Stomach (tissue), 8 donors: ENCODE measurements at regions not wholly inside any gene's neighbourhood (a gene's known extent, or its start where the extent isn't known, plus 50 kb on each side); places are given as distances from the start of the nearest gene placed in this dataset.

Experiments used
- DNase-seq, 2 donors: peaks; one replicate each; pipeline versions ENCODE4 v3.0.0 to v3.0.0-alpha.2; 2013 to 2019
- H3K27ac ChIP-seq, 5 donors: fragments of 200-600 bp in 4 of 5; sonication (generic) in 4 of 5; one replicate each; pipeline ENCODE4 v1.5.1; 2013 to 2019; ENCODE audit warnings: mild to moderate bottlenecking in 1 of 5, moderate library complexity in 1 of 5
- H3K27me3 ChIP-seq, 3 donors: fragments of 200-600 bp; sonication (generic); one replicate each; pipeline ENCODE4 v1.5.1; 2017 to 2019; ENCODE audit warnings: mixed run types in 1 of 3
- H3K36me3 ChIP-seq, 4 donors: fragments of 200-600 bp; sonication (generic); 1 replicate in 3 of 4; 2 replicates in 1 of 4; pipeline ENCODE4 v1.5.1; 2016 to 2019
- H3K4me1 ChIP-seq, 4 donors: fragments of 200-600 bp; sonication (generic); one replicate each; pipeline ENCODE4 v1.5.1; 2016 to 2019
- H3K4me3 ChIP-seq, 4 donors: fragments of 200-600 bp; sonication (generic) in 3 of 4; one replicate each; pipeline ENCODE4 v1.5.1; 2016 to 2019; ENCODE audit warnings: mild to moderate bottlenecking in 1 of 4
- H3K9me3 ChIP-seq, 4 donors: fragments of 200-600 bp; sonication (generic); one replicate each; pipeline ENCODE4 v1.5.1; 2016 to 2019
- EP300 ChIP-seq: sonication (generic); formaldehyde crosslinking; IDR thresholded peaks from one replicate; pipeline ENCODE4 v1.6.1; 2017; ENCODE audit warnings: antibody characterized with exemption
- POLR2A ChIP-seq, 4 donors: fragments of 450-650 bp; IDR thresholded peaks; one replicate each; pipeline ENCODE4 v1.6.1; 2016; ENCODE audit warnings: antibody characterized with exemption in 4 of 4, control low read depth in 2 of 4, mild to moderate bottlenecking in 1 of 4, moderate library complexity in 1 of 4
- POLR2AphosphoS5 ChIP-seq, 3 donors: sonication (generic); formaldehyde crosslinking; IDR thresholded peaks; one replicate each; pipeline ENCODE4 v1.6.1; 2016; ENCODE audit warnings: antibody characterized with exemption in 3 of 3
- WGBS, 5 donors: extraction: QIAGEN DNeasy Blood & Tissue Kit in 3 of 5; methylation state at CpG; one replicate each; pipeline versions ENCODE4 v1.1.5 to v1.1.7; 2013 to 2018; 5-methylcytosine and 5-hydroxymethylcytosine counted together
- intact Hi-C: fragments of 100-400 bp; cut with DNase I; formaldehyde crosslinking; loops from one replicate; pipeline ENCODE4 v1.15.1; 2023; ENCODE audit warnings: low total_unique reads
- TF ChIP-seq, protein P1 (sequence below), 7 experiments: fragments of 450-650 bp in 4 of 7; fragments of 200-600 bp in 3 of 7; sonication (generic) in 3 of 7; IDR thresholded peaks; one replicate each; pipeline ENCODE4 v1.5.1; 2016 to 2019; ENCODE audit warnings: antibody characterized with exemption in 7 of 7, control low read depth in 2 of 7, mild to moderate bottlenecking in 1 of 7
- donor health status: healthy with polysubstance abuse.
- donor health status: Bipolar disorder and iron deficiency.
- donor health status: healthy.

DNA sequence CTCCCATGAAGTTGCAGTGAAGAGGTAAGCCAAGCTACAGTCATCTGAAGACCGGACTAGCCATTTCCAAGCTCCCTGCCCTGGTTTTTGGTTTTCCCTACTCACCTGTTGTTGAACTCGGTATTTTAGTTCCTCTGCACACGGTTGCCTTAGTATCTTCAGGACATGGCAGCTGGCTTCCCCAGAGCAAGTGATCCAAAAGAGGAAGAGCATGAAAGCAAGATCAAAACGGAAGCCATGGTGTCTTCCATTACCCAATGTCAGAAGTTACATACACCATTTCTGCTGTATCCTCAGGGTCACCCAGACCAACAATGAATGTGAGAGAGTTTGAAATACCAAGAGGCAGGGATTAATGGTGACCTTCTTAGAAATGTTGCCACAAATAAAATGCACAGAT is 276.6 kb upstream of the CNR1 start:
- intact Hi-C loops = no loop called here
- Histone ChIP-seq H3K9me3 (no peaks in the 10 kb centered on the region), H3K4me1 (no peaks in the 10 kb centered on the region), H3K4me3 (no peak overlapping the region), H3K27me3 (no peaks in the 10 kb centered on the region), H3K36me3 (no peaks in the 10 kb centered on the region), H3K27ac (peak overlapping the region in 1 of 5 donors; percentile 58)
- DNase-seq = no peak
- TF ChIP-seq EP300 = no peak
- no peak for TF ChIP-seq POLR2A (IDR thresholded peaks at IDR 0.05)
- TF ChIP-seq, protein P1, sequence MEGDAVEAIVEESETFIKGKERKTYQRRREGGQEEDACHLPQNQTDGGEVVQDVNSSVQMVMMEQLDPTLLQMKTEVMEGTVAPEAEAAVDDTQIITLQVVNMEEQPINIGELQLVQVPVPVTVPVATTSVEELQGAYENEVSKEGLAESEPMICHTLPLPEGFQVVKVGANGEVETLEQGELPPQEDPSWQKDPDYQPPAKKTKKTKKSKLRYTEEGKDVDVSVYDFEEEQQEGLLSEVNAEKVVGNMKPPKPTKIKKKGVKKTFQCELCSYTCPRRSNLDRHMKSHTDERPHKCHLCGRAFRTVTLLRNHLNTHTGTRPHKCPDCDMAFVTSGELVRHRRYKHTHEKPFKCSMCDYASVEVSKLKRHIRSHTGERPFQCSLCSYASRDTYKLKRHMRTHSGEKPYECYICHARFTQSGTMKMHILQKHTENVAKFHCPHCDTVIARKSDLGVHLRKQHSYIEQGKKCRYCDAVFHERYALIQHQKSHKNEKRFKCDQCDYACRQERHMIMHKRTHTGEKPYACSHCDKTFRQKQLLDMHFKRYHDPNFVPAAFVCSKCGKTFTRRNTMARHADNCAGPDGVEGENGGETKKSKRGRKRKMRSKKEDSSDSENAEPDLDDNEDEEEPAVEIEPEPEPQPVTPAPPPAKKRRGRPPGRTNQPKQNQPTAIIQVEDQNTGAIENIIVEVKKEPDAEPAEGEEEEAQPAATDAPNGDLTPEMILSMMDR (IDR thresholded peaks at IDR 0.05) = no peak
- no peak for TF ChIP-seq POLR2AphosphoS5 (IDR thresholded peaks at IDR 0.05)
- WGBS, 5 donors = 75 to 89% (median 88%) methylated on average over 4 of the region's 4 CpGs

DNA sequence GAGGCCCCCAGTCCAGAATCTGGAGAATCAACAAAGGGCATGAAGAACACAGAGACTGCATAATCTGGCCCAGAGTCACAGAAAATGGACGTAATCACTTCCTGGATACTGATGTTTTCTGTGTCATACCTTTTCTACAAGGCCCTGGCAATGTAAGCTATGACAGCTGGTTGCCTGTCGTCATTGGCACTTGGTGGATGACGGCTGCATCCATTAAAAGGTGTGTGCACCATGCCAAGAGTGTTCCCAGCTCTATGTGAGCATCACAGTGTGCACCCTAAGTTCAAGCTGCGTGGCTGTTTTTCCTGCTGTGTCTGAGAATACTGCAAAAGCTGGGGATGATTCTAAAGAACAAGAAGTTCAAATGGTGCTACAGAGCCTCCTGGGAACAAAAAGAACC is 275.2 kb upstream of the CNR1 start:
- WGBS, 5 donors = 72 to 82% (median 74%) methylated on average over 4 of the region's 4 CpGs

DNA sequence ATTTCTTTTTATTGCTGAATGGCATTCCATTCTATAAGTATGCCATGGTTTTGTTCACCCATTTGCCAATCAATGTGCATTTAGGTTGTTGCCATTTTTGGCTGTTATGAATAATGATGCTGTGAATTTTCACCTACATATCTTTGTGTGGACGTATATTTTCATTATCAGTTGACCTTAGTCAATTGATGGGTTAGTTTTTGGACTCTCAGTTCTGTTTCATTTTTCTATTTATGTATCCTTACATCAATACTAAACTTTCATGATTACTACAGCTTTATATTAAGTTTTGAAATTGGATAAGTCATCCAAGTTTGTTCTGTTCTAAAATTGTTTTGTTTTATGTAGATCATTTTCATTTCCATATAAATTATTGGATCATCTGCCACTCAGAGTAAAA is 261.9 kb upstream of the CNR1 start:
- H3K27ac ChIP-seq = no peak overlapping the region
- no peaks in the 10 kb centered on the region for H3K27me3 ChIP-seq
- no peak overlapping the region for H3K4me3 ChIP-seq
- TF ChIP-seq, protein P1 (IDR thresholded peaks at IDR 0.05) = no peak
- TF ChIP-seq EP300 (no peak), POLR2A (IDR thresholded peaks at IDR 0.05) (no peak), POLR2AphosphoS5 (IDR thresholded peaks at IDR 0.05) (no peak)
- 48 to 70% (median 63%) methylated on average over 1 of the region's 1 CpG for WGBS, 5 donors
- DNase-seq = no peak
- intact Hi-C loops = no loop called here
- H3K4me1 ChIP-seq = no peaks in the 10 kb centered on the region
- no peaks in the 10 kb centered on the region for H3K9me3 ChIP-seq
- H3K36me3 ChIP-seq = no peaks in the 10 kb centered on the region

More for the DNA sequence above, 275.2 kb upstream of the CNR1 start:
- intact Hi-C loops = no loop called here
- Histone ChIP-seq H3K4me1 (no peaks in the 10 kb centered on the region), H3K9me3 (no peaks in the 10 kb centered on the region), H3K27me3 (no peaks in the 10 kb centered on the region), H3K36me3 (no peaks in the 10 kb centered on the region), H3K4me3 (no peak overlapping the region), H3K27ac (no peak overlapping the region)
- TF ChIP-seq EP300 = no peak
- TF ChIP-seq POLR2AphosphoS5 (IDR thresholded peaks at IDR 0.05) = no peak
- no peak for TF ChIP-seq POLR2A (IDR thresholded peaks at IDR 0.05)
- TF ChIP-seq, protein P1 (IDR thresholded peaks at IDR 0.05) = no peak
- no peak for DNase-seq

- Histone ChIP-seq H3K27ac (no peak overlapping the region), H3K36me3 (no peaks in the 10 kb centered on the region), H3K27me3 (no peaks in the 10 kb centered on the region), H3K4me1 (no peaks in the 10 kb centered on the region), H3K4me3 (no peak overlapping the region), H3K9me3 (no peaks in the 10 kb centered on the region)
- DNase-seq = no peak
- intact Hi-C loops = no loop called here
- 80 to 96% (median 88%) methylated on average over 2 of the region's 2 CpGs for WGBS, 5 donors
- TF ChIP-seq POLR2A (IDR thresholded peaks at IDR 0.05) = no peak
- no peak for TF ChIP-seq POLR2AphosphoS5 (IDR thresholded peaks at IDR 0.05)
- TF ChIP-seq EP300 = no peak
- TF ChIP-seq, protein P1 (IDR thresholded peaks at IDR 0.05) = no peak
These were observed 259.9 kb upstream of the CNR1 start for GRCh38 chr6:88426005-88426404.
